Mammary epithelial cell (primary cell): ENCODE measurements at regions not wholly inside any gene's neighbourhood (a gene's known extent, or its start where the extent isn't known, plus 50 kb on each side); places are given as distances from the start of the nearest gene placed in this dataset.

Experiments used
- EZH2 ChIP-seq: IDR thresholded peaks from 2 replicates; pipeline ENCODE4 v1.6.1; 2012; ENCODE audit warnings: low read length, inconsistent platforms, borderline replicate concordance
- TF ChIP-seq, protein P1 (sequence below), 2 donors: IDR thresholded peaks in 1 of 2; conservative IDR thresholded peaks in 1 of 2; 2 replicates each; pipeline ENCODE4 v1.5.1; 2011 to 2012; ENCODE audit warnings: inconsistent platforms in 2 of 2, low read length in 2 of 2, mild to moderate bottlenecking in 2 of 2, control low read depth in 1 of 2, low read depth in 1 of 2; ENCODE audit not compliant: insufficient read depth in 1 of 2; ENCODE audit errors: extremely low read depth in 1 of 2

DNA sequence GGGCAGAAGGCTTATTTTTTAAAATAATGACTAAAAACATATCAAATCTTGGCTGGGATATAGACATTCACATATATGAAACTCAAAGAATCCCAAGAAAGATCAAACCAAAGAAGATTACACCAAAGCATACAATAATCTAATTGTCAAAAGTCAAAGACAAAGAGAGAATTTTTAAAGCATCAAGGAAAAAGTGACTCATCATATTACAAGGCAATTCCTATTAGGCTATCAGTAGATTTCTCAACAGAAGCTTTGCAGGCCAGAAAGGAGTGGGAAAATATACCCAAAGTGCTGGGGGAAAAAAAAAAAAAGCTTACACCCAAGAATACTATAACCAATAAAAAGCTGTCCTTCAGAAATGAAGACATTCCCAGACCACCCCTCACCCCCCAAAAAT is 375.6 kb downstream of the BRINP2 start:
- TF ChIP-seq, protein P1, sequence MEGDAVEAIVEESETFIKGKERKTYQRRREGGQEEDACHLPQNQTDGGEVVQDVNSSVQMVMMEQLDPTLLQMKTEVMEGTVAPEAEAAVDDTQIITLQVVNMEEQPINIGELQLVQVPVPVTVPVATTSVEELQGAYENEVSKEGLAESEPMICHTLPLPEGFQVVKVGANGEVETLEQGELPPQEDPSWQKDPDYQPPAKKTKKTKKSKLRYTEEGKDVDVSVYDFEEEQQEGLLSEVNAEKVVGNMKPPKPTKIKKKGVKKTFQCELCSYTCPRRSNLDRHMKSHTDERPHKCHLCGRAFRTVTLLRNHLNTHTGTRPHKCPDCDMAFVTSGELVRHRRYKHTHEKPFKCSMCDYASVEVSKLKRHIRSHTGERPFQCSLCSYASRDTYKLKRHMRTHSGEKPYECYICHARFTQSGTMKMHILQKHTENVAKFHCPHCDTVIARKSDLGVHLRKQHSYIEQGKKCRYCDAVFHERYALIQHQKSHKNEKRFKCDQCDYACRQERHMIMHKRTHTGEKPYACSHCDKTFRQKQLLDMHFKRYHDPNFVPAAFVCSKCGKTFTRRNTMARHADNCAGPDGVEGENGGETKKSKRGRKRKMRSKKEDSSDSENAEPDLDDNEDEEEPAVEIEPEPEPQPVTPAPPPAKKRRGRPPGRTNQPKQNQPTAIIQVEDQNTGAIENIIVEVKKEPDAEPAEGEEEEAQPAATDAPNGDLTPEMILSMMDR (conservative IDR thresholded peaks at IDR 0.05 in 1 of 2, IDR thresholded peaks at IDR 0.05 in 1 of 2; ENCODE audit: extremely low read depth in 1 of 2, insufficient read depth in 1 of 2, low read depth in 1 of 2, low read length in 2 of 2) = no peak
- no peak for TF ChIP-seq EZH2
